ENCODE measurements at regions not wholly inside any gene's neighbourhood (a gene's known extent, or its start where the extent isn't known, plus 50 kb on each side); places are given as distances from the start of the nearest gene placed in this dataset.
"Not testable (repeated sequence)": the region's sequence is repeated elsewhere in the genome, so short reads cannot be mapped to it uniquely, and the experiment has no call there.

DNA sequence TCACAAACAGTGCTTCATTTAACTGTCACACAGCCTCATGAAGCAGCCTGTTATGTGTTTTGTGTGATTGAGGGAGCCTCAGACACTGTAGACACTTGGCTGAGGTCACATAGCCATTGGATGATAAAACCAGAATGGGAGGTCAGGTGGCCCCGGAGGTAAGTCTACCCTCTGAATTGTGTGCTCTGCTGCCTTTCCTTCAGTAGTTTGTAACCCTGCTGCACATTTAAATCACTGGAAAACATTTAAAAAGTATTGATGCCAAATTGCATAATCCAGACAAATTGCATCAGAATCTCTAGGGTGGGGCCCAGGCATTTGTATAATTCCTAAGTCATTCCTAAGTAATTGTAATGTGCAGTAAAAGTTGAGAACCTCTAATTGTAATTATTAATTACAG, 85.2 kb upstream of the ECI2 start:
- H3K36me3 ChIP-seq (ENCODE audit: control insufficient read depth, insufficient read depth, low read length) = no peaks in the 10 kb centered on the region
- H3K27me3 ChIP-seq (ENCODE audit: control insufficient read depth, insufficient read depth, low read length) = no peaks in the 10 kb centered on the region
- H3K9me3 Mint-ChIP-seq = no peaks in the 10 kb centered on the region
- DNase-seq (no peak), ATAC-seq (no peak)
- peaks cover 14 to 19% of the 10 kb centered on the region in 2 donors for H3K27me3 Mint-ChIP-seq (ENCODE audit: low read depth in 2 of 2)
- no peaks in the 10 kb centered on the region for H3K4me1 ChIP-seq (ENCODE audit: control insufficient read depth, insufficient read depth, low read length)
- TF ChIP-seq, protein P1, sequence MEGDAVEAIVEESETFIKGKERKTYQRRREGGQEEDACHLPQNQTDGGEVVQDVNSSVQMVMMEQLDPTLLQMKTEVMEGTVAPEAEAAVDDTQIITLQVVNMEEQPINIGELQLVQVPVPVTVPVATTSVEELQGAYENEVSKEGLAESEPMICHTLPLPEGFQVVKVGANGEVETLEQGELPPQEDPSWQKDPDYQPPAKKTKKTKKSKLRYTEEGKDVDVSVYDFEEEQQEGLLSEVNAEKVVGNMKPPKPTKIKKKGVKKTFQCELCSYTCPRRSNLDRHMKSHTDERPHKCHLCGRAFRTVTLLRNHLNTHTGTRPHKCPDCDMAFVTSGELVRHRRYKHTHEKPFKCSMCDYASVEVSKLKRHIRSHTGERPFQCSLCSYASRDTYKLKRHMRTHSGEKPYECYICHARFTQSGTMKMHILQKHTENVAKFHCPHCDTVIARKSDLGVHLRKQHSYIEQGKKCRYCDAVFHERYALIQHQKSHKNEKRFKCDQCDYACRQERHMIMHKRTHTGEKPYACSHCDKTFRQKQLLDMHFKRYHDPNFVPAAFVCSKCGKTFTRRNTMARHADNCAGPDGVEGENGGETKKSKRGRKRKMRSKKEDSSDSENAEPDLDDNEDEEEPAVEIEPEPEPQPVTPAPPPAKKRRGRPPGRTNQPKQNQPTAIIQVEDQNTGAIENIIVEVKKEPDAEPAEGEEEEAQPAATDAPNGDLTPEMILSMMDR (IDR thresholded peaks at IDR 0.05) = no peak
- no peak overlapping the region for H3K27ac ChIP-seq (ENCODE audit: low read length)
- intact Hi-C loops (cut with micrococcal nuclease) = no loop called here
- no peak overlapping the region for H3K4me3 ChIP-seq (ENCODE audit: low read length)
- no peaks in the 10 kb centered on the region for H3K36me3 Mint-ChIP-seq
- H3K27ac Mint-ChIP-seq = no peak overlapping the region
- no peaks in the 10 kb centered on the region for H3K9me3 ChIP-seq (ENCODE audit: control insufficient read depth, insufficient read depth, low read length)
- no peaks in the 10 kb centered on the region for H3K4me1 Mint-ChIP-seq
- H3K4me3 Mint-ChIP-seq = no peak overlapping the region
- WGBS (ENCODE audit: insufficient coverage) = 84% methylated on average over 1 of the region's 1 CpG

DNA sequence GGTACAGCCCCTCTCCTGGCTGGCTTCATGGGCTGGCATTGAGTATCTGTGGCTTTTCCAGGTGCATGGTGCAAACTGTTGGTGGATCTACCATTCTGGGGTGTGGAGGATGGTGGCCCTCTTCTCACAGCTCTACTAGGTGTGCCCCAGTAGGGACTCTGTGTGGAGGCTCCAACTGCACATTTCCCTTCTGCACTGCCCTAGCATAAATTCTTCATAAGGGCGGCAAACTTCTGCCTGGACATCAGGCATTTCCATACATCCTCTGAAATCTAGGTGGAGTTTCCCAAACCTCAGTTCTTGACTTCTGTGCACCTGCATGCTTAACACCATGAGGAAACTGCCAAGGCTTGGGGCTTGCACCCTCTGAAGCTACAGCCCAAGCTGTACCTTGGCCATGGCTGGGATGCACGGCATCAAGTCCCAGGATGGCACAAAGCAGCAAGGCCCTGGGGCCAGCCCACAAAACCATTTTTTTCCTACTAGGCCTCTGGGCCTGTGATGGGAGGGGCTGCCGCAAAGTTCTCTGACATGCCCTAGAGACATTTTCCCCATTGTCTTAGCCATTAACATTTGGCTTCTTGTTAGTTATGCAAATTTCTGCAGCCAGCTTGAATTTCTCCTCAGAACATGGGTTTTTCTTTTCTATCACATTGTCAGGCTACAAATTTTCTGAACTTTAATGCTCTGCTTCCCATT, 83.4 kb upstream of the ECI2 start:
- H3K36me3 Mint-ChIP-seq; H3K4me3 Mint-ChIP-seq; H3K27me3 ChIP-seq (ENCODE audit: control insufficient read depth, insufficient read depth, low read length); ATAC-seq; H3K36me3 ChIP-seq (ENCODE audit: control insufficient read depth, insufficient read depth, low read length); H3K27ac Mint-ChIP-seq; H3K4me1 Mint-ChIP-seq; H3K9me3 Mint-ChIP-seq; DNase-seq; H3K27ac ChIP-seq (ENCODE audit: low read length); H3K4me3 ChIP-seq (ENCODE audit: low read length); H3K9me3 ChIP-seq (ENCODE audit: control insufficient read depth, insufficient read depth, low read length); H3K4me1 ChIP-seq (ENCODE audit: control insufficient read depth, insufficient read depth, low read length); intact Hi-C loops (cut with micrococcal nuclease): not testable (repeated sequence)
- 98% methylated on average over 3 of the region's 3 CpGs for WGBS (ENCODE audit: insufficient coverage)
- H3K27me3 Mint-ChIP-seq (ENCODE audit: low read depth in 2 of 2) = peaks cover 19 to 20% of the 10 kb centered on the region in 2 donors

DNA sequence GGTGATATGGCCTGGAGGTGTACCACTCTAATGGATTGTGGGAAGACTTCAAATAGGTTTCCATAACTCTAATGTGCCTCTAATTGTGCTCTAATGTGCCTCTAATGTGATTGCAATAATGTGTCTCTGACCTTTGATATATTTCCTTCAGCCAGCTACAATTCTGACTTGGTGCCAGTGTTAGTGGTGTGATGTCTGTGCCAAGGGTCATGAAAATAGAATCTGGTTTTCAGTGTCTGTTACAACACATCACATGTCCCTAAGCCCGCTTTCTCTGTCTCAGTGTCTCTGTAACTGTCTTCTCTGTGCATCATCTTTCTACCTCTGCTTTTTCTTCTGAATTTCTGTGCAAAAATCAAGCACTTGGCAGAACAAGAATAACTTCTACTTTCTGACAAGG, 77.2 kb upstream of the ECI2 start:
- ATAC-seq (no peak), DNase-seq (no peak)
- H3K36me3 ChIP-seq (ENCODE audit: control insufficient read depth, insufficient read depth, low read length) = no peaks in the 10 kb centered on the region
- peaks cover 12 to 20% of the 10 kb centered on the region in 2 donors for H3K27me3 Mint-ChIP-seq (ENCODE audit: low read depth in 2 of 2)
- H3K27ac ChIP-seq (ENCODE audit: low read length) = no peak overlapping the region
- H3K4me3 Mint-ChIP-seq = no peak overlapping the region
- TF ChIP-seq, protein P1 (IDR thresholded peaks at IDR 0.05) = no peak
- no peaks in the 10 kb centered on the region for H3K9me3 Mint-ChIP-seq
- no peaks in the 10 kb centered on the region for H3K9me3 ChIP-seq (ENCODE audit: control insufficient read depth, insufficient read depth, low read length)
- H3K36me3 Mint-ChIP-seq = no peaks in the 10 kb centered on the region
- no peak overlapping the region for H3K4me3 ChIP-seq (ENCODE audit: low read length)
- intact Hi-C loops (cut with micrococcal nuclease) = no loop called here
- 80% methylated on average over 1 of the region's 1 CpG for WGBS (ENCODE audit: insufficient coverage)
- no peaks in the 10 kb centered on the region for H3K27me3 ChIP-seq (ENCODE audit: control insufficient read depth, insufficient read depth, low read length)
- H3K4me1 ChIP-seq (ENCODE audit: control insufficient read depth, insufficient read depth, low read length) = no peaks in the 10 kb centered on the region
- no peak overlapping the region for H3K27ac Mint-ChIP-seq
- no peaks in the 10 kb centered on the region for H3K4me1 Mint-ChIP-seq

DNA sequence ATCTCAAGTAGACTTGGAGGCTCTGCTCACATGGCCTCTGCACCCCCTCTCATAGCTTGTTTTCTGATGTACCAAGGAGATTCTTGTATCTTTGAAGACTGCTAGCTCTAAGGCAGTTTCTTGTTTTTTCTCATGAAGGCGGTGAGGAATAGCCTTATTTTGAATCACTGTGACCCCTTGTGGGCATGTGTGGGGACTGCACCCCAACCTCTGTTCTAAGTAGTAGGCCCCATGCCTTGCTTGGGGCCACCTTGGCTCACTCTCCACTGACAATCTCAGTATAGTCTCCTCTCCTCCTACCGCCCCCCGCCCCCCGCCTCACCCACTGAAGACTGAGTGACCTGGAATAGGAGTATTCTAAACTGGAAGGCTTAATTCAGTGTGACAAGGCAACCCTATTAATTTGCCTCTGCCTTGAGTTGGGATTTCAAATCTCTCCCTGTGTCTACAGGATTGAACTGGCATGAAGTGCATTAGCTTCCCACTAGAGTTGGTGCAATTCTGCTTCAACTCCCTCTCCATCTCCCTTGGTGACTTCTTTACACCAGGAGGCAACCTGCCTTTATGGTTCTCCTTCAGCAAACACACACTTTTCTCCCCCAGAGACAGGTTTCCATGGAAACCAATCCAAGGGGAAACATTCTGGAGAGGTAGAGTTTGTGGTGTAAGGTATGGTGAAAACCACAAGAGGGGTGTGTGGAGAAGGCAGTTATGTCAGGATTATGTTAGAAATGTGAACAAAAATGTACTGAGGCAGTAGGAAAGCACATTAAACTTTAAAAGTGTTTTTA, 75.4 kb upstream of the ECI2 start:
- H3K4me1 Mint-ChIP-seq = no peaks in the 10 kb centered on the region
- no peaks in the 10 kb centered on the region for H3K9me3 Mint-ChIP-seq
- intact Hi-C loops (cut with micrococcal nuclease) = loop anchor here (1.0 kb wide), 1 partner anchor 469 kb away; no protein-coding TSS in a partner anchor
- Histone ChIP-seq H3K36me3 (ENCODE audit: control insufficient read depth, insufficient read depth, low read length) (no peaks in the 10 kb centered on the region), H3K4me1 (ENCODE audit: control insufficient read depth, insufficient read depth, low read length) (no peaks in the 10 kb centered on the region), H3K27ac (ENCODE audit: low read length) (no peak overlapping the region), H3K4me3 (ENCODE audit: low read length) (no peak overlapping the region), H3K9me3 (ENCODE audit: control insufficient read depth, insufficient read depth, low read length) (no peaks in the 10 kb centered on the region), H3K27me3 (ENCODE audit: control insufficient read depth, insufficient read depth, low read length) (no peaks in the 10 kb centered on the region)
- H3K4me3 Mint-ChIP-seq = no peak overlapping the region
- TF ChIP-seq, protein P1 (IDR thresholded peaks at IDR 0.05) = peak; percentile 68
- ATAC-seq (peak; percentile 69 to 87 (median 82)), DNase-seq (peak; percentile 29 to 68)
- WGBS (ENCODE audit: insufficient coverage) = 65% methylated on average over 4 of the region's 4 CpGs
- H3K36me3 Mint-ChIP-seq = no peaks in the 10 kb centered on the region
- no peak overlapping the region for H3K27ac Mint-ChIP-seq
- H3K27me3 Mint-ChIP-seq (ENCODE audit: low read depth in 2 of 2) = peaks cover 3 to 8% of the 10 kb centered on the region in 2 donors
